Spinal cord (tissue), 9 donors: ENCODE measurements at regions not wholly inside any gene's neighbourhood (a gene's known extent, or its start where the extent isn't known, plus 50 kb on each side); places are given as distances from the start of the nearest gene placed in this dataset.

Experiments
- DNase-seq, 6 donors: peaks; one replicate each; pipeline versions ENCODE4 v3.0.0 to v3.0.0-alpha.2; 2013 to 2015; ENCODE audit warnings: low spot score in 6 of 6, low read depth in 4 of 6
- H3K27ac ChIP-seq: one replicate; pipeline ENCODE4 v1.5.1; 2013; ENCODE audit warnings: low read depth, low read length, control low read depth
- H3K27me3 ChIP-seq: one replicate; pipeline ENCODE4 v1.6.1; 2013; ENCODE audit warnings: low read length; ENCODE audit not compliant: control insufficient read depth, insufficient read depth
- H3K36me3 ChIP-seq: one replicate; pipeline ENCODE4 v1.6.1; 2013; ENCODE audit warnings: low read length; ENCODE audit not compliant: control insufficient read depth, insufficient read depth
- H3K4me1 ChIP-seq: one replicate; pipeline ENCODE4 v1.6.1; 2013; ENCODE audit warnings: low read length; ENCODE audit not compliant: control insufficient read depth, insufficient read depth
- H3K4me3 ChIP-seq: one replicate; pipeline ENCODE4 v1.5.1; 2013; ENCODE audit warnings: low read depth, low read length, control low read depth
- H3K9me3 ChIP-seq: one replicate; pipeline ENCODE4 v1.6.1; 2013; ENCODE audit warnings: low read length; ENCODE audit not compliant: control insufficient read depth, insufficient read depth
- WGBS: methylation state at CpG from one replicate; pipeline ENCODE4 v1.1.5; 2013; ENCODE audit warnings: missing lambda C conversion rate; ENCODE audit not compliant: insufficient coverage; 5-methylcytosine and 5-hydroxymethylcytosine counted together
- donor health status: healthy.

DNA sequence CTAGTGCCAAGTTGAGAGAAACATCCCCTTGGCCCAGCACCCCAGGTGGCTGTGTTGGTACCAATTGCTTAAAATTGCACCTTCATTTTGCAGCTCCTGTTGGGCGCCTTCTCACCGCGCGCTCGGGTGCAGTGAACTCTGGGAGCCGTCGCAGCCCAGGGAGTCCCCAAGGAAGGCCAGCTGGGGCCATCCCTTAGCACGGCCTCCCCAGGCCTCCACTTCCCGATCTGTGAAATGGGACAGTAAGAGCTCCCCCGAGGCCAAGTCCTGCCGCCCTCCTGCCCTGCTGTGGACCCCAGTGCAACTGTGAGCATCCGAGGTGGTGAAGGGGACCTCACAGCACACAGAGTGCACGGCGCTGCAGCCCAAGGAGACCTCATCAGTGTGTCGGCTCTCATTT is 1234.1 kb downstream of the BRD1 start:
- Histone ChIP-seq H3K27me3 (no peaks in the 10 kb centered on the region), H3K27ac (no peak overlapping the region), H3K36me3 (peaks cover 71% of the 10 kb centered on the region), H3K4me1 (peaks cover 34% of the 10 kb centered on the region), H3K4me3 (no peak overlapping the region), H3K9me3 (no peaks in the 10 kb centered on the region)
- 92% methylated on average over 9 of the region's 15 CpGs for WGBS
- no peak for DNase-seq

DNA sequence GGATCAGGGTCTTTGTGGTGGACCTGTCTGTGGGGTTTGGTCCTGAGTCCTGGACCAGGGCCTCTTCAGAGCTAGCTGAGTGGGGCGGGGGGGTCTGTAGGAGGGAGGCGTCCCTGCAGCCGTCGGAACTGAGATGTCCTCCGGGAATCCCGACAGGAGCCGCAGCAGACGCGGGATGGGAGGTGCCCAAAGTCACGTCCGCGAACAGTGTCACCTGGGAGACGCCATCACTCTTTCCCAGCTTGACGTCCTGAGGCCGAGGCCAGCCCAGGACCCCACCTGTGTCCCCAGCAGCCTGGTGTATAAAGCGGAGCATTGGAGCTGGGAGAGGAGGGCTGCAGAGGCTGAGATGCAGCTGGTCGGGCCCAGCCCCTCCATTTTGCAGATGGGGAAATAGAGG is 1234.7 kb downstream of the BRD1 start:
- no peak for DNase-seq
- no peaks in the 10 kb centered on the region for H3K9me3 ChIP-seq
- H3K4me3 ChIP-seq: no peak overlapping the region
- H3K27me3 ChIP-seq: no peaks in the 10 kb centered on the region
- peaks cover 70% of the 10 kb centered on the region for H3K36me3 ChIP-seq
- WGBS: 84% methylated on average over 15 of the region's 17 CpGs
- peaks cover 36% of the 10 kb centered on the region for H3K4me1 ChIP-seq
- no peak overlapping the region for H3K27ac ChIP-seq

GRCh38 chr22:48592488-48592887 is 1235.2 kb downstream of the BRD1 start:
- 70% methylated on average over 9 of the region's 12 CpGs for WGBS
- H3K4me3 ChIP-seq: no peak overlapping the region
- H3K27ac ChIP-seq: no peak overlapping the region
- peaks cover 41% of the 10 kb centered on the region for H3K4me1 ChIP-seq
- no peaks in the 10 kb centered on the region for H3K27me3 ChIP-seq
- DNase-seq: no peak
- peaks cover 70% of the 10 kb centered on the region for H3K36me3 ChIP-seq
- no peaks in the 10 kb centered on the region for H3K9me3 ChIP-seq

- H3K27ac ChIP-seq: no peak overlapping the region
- H3K27me3 ChIP-seq: no peaks in the 10 kb centered on the region
- peaks cover 70% of the 10 kb centered on the region for H3K36me3 ChIP-seq
- DNase-seq: no peak
- H3K4me3 ChIP-seq: no peak overlapping the region
- no peaks in the 10 kb centered on the region for H3K9me3 ChIP-seq
- H3K4me1 ChIP-seq: peaks cover 46% of the 10 kb centered on the region
- WGBS: 48% methylated on average over 3 of the region's 3 CpGs
Observed at GRCh38 chr22:48592066-48592345, 1235.7 kb downstream of the BRD1 start.

DNA sequence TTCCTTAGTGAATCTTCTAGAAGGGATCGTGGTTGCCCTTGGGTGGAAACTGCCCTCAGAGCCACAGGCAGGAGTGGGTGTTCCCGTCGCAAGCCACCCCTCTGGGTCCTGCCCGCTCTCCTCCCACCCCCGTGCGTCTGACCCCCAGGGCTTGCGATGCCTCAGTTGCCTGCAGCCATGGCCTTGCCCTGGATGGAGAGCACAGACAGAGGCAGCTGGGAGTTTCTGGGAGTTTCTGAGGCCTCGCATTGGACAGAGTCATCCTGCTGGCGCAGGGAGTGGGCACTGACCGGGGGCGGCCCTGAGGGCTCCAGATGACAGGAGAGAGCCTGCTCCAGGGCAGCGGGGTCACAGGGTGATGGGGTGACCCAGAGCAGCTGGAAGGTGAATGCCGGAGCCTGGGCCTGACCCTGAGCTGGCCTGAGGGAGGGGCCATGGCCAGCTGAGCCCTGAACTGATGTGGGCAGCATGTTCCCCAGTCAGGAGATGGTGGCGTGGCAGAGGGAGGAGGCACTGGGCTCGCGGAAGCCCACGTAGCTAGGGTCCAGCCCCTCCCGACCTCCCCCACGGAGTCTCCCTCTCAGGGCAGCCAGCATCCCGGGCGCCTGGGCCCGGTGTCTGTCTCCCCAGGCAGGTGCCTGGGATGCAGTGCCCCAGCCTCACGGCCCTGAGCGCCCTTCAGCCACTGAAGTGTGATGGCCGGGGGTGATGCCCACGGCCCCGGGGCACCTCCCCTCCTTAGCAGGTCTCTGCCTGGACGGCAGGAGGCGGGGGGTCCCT is 1236.2 kb downstream of the BRD1 start:
- 87% methylated on average over 27 of the region's 29 CpGs for WGBS
- Histone ChIP-seq H3K27me3 (no peaks in the 10 kb centered on the region), H3K9me3 (no peaks in the 10 kb centered on the region), H3K4me3 (no peak overlapping the region), H3K4me1 (peaks cover 49% of the 10 kb centered on the region), H3K36me3 (peaks cover 72% of the 10 kb centered on the region), H3K27ac (no peak overlapping the region)
- no peak for DNase-seq

GRCh38 chr22:48589901-48590300 is 1237.8 kb downstream of the BRD1 start:
- H3K36me3 ChIP-seq: peaks cover 76% of the 10 kb centered on the region
- no peak overlapping the region for H3K27ac ChIP-seq
- H3K4me3 ChIP-seq: no peak overlapping the region
- DNase-seq: no peak
- 93% methylated on average over 13 of the region's 19 CpGs for WGBS
- no peaks in the 10 kb centered on the region for H3K27me3 ChIP-seq
- H3K4me1 ChIP-seq: peaks cover 51% of the 10 kb centered on the region
- no peaks in the 10 kb centered on the region for H3K9me3 ChIP-seq

- no peak overlapping the region for H3K4me3 ChIP-seq
- no peaks in the 10 kb centered on the region for H3K27me3 ChIP-seq
- WGBS: 87% methylated on average over 9 of the region's 9 CpGs
- no peak for DNase-seq
- H3K9me3 ChIP-seq: no peaks in the 10 kb centered on the region
- peaks cover 41% of the 10 kb centered on the region for H3K4me1 ChIP-seq
- peaks cover 76% of the 10 kb centered on the region for H3K36me3 ChIP-seq
- no peak overlapping the region for H3K27ac ChIP-seq
Observed at GRCh38 chr22:48588878-48589450, 1238.7 kb downstream of the BRD1 start.

DNA sequence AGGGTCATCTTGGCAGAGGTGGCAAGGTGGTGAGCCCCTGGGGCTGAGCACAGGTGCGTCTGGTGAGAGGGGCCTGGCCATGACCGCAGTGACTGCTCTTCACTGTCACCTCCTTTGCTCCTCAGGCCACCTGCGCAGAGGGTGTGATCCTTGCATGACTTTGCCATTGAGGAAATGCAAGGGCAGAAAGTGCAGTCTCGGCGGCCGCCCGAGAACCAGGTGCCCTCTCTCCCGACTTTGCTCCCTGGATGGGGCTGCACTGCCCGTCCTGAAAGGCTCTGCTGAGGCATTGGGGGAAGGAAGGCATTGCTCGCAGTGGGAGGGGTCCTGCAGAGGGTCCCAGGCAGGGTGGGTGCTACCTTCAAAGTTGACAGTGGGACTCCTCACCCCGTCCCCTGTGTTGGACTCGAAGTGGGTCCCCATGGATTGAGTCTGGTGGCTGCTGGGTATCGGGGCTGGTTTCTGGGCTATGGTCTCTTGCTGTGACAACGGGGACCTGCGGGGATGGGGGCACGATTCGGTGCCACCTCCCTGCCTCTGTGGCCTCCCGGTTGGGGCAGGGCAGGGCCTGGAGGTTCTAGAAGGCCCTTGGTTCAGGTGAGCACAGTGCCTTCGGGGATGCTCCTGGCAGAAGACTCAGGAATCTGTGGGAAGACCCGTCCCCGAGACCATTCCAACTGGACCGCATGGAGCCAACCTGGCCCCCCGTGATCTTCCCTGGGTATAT is 1239.4 kb downstream of the BRD1 start:
- Histone ChIP-seq H3K4me3 (no peak overlapping the region), H3K27me3 (no peaks in the 10 kb centered on the region), H3K9me3 (no peaks in the 10 kb centered on the region), H3K27ac (no peak overlapping the region), H3K4me1 (peaks cover 37% of the 10 kb centered on the region), H3K36me3 (peaks cover 76% of the 10 kb centered on the region)
- no peak for DNase-seq
- 97% methylated on average over 19 of the region's 23 CpGs for WGBS

- H3K36me3 ChIP-seq: peaks cover 78% of the 10 kb centered on the region
- WGBS: 90% methylated on average over 18 of the region's 18 CpGs
- H3K27ac ChIP-seq: no peak overlapping the region
- peaks cover 36% of the 10 kb centered on the region for H3K4me1 ChIP-seq
- DNase-seq: no peak
- H3K27me3 ChIP-seq: no peaks in the 10 kb centered on the region
- H3K9me3 ChIP-seq: no peaks in the 10 kb centered on the region
- no peak overlapping the region for H3K4me3 ChIP-seq
Observed at GRCh38 chr22:48587236-48587865, 1240.3 kb downstream of the BRD1 start.
